Immature natural killer cell (primary cell): ENCODE measurements at regions not wholly inside any gene's neighbourhood (a gene's known extent, or its start where the extent isn't known, plus 50 kb on each side); places are given as distances from the start of the nearest gene placed in this dataset.

ENCODE experiments used
- DNase-seq, 3 donors: peaks; one replicate each; pipeline ENCODE4 v3.0.0; 2022; ENCODE audit warnings: mixed read lengths in 1 of 3
- H3K27ac Mint-ChIP-seq, 6 donors: one replicate each; pipeline ENCODE4 v1.8.0; 2020; ENCODE audit warnings: mixed read lengths in 6 of 6, mild to moderate bottlenecking in 5 of 6, inconsistent platforms in 4 of 6, moderate library complexity in 3 of 6
- H3K27me3 Mint-ChIP-seq, 3 donors: one replicate each; pipeline ENCODE4 v1.8.0; 2020 to 2021; ENCODE audit warnings: low read depth in 3 of 3, mild to moderate bottlenecking in 3 of 3, mixed read lengths in 3 of 3, moderate library complexity in 3 of 3, inconsistent platforms in 1 of 3
- H3K36me3 Mint-ChIP-seq, 3 donors: one replicate each; pipeline ENCODE4 v1.8.0; 2020; ENCODE audit warnings: mixed read lengths in 3 of 3, inconsistent platforms in 2 of 3, mild to moderate bottlenecking in 2 of 3
- H3K4me1 Mint-ChIP-seq, 2 donors: one replicate each; pipeline ENCODE4 v1.8.0; 2020; ENCODE audit warnings: inconsistent platforms in 2 of 2, mild to moderate bottlenecking in 2 of 2, mixed read lengths in 2 of 2, moderate library complexity in 1 of 2
- H3K4me3 Mint-ChIP-seq, 5 donors: one replicate each; pipeline ENCODE4 v1.8.0; 2020; ENCODE audit warnings: mild to moderate bottlenecking in 5 of 5, mixed read lengths in 5 of 5, inconsistent platforms in 3 of 5, moderate library complexity in 3 of 5
- H3K9me3 Mint-ChIP-seq, 6 donors: one replicate each; pipeline ENCODE4 v1.8.0; 2020; ENCODE audit warnings: mild to moderate bottlenecking in 6 of 6, mixed read lengths in 6 of 6, inconsistent platforms in 4 of 6, moderate library complexity in 3 of 6

GRCh38 chr13:31880851-31881494 is 141.6 kb downstream of the RXFP2 start:
- no peak for DNase-seq
- Mint-ChIP-seq H3K9me3 (no peaks in the 10 kb centered on the region), H3K4me3 (no peak overlapping the region), H3K4me1 (peaks cover 0 to 17% of the 10 kb centered on the region in 2 donors), H3K27me3 (no peaks in the 10 kb centered on the region), H3K36me3 (peaks cover 0 to 8% (median 3%) of the 10 kb centered on the region in 3 donors), H3K27ac (no peak overlapping the region)

- no peak for DNase-seq
These were observed 142.2 kb downstream of the RXFP2 start for GRCh38 chr13:31881495-31881882.

DNA sequence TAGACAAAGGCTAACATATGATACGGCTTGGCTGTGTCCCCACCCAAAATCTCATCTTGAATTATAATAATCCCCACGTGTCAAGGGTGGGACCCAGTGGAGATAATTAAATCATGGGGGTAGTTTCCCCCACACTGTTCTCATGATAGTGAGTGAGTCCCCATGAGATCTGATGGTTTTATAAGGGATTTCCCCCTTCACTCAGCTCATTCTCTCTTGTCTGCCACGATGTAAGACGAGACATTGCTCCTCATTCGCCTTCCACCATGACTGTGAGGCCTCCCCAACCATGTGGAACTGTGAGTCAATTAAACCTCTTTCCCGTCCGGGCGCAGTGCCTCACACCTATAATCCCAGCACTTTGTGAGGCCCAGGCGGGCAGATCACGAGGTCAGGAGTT is 143.5 kb downstream of the RXFP2 start:
- H3K4me3 Mint-ChIP-seq, result no peak overlapping the region
- H3K9me3 Mint-ChIP-seq, result no peaks in the 10 kb centered on the region
- H3K36me3 Mint-ChIP-seq, result peaks cover 0 to 8% (median 3%) of the 10 kb centered on the region in 3 donors
- H3K4me1 Mint-ChIP-seq, result peaks cover 0 to 11% of the 10 kb centered on the region in 2 donors
- DNase-seq, result no peak
- no peaks in the 10 kb centered on the region for H3K27me3 Mint-ChIP-seq
- no peak overlapping the region for H3K27ac Mint-ChIP-seq

More at GRCh38 chr13:31881495-31881882, 142.2 kb downstream of the RXFP2 start:
- Mint-ChIP-seq H3K9me3 (no peaks in the 10 kb centered on the region), H3K36me3 (peaks cover 0 to 8% (median 3%) of the 10 kb centered on the region in 3 donors), H3K4me3 (no peak overlapping the region), H3K27me3 (no peaks in the 10 kb centered on the region), H3K27ac (no peak overlapping the region), H3K4me1 (peaks cover 0 to 17% of the 10 kb centered on the region in 2 donors)

DNA sequence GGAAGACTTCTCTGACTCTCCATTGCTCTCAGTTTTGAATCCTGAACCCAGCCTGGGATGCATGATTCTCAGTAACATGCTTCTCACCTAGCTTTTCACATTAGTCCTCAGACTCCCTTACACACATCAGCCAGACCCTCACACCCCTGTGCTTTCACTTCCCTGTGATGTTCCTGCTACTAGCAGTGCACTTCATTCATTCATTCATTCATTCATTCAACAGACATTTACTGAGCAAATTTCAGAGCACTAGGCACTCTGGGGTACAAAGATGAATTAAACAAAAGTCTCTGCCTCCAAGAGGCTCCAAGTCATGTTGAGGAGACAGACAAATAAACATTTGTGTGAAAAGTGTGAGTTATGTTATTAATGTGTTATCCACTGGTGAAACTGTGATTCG is 145.2 kb downstream of the RXFP2 start:
- H3K36me3 Mint-ChIP-seq, result no peaks in the 10 kb centered on the region

DNA sequence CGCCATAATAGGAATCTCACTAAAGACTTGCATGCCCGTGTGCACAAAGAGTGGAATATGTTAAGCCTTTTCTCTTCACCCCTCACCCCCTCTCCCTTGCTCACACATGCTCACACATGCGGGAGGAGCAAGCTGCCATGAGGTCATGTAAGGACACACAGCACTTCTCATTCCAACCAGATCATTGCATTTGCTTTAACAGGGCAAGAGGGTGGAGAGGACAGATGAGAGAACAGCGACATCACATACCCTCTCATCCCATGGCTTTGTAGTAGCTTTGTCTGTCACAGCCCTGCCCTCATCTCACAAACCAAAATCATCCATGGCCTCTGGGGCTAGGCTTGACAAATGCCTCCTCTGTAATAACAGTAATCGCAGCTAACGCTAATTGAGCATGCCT is 145.6 kb upstream of the FRY start:
- no peak overlapping the region for H3K27ac Mint-ChIP-seq
- H3K36me3 Mint-ChIP-seq, result no peaks in the 10 kb centered on the region
- H3K9me3 Mint-ChIP-seq, result no peaks in the 10 kb centered on the region
- H3K4me1 Mint-ChIP-seq, result peaks cover 0 to 11% of the 10 kb centered on the region in 2 donors
- no peak overlapping the region for H3K4me3 Mint-ChIP-seq
- no peak for DNase-seq
- H3K27me3 Mint-ChIP-seq, result no peaks in the 10 kb centered on the region

More for the DNA sequence above, 145.2 kb downstream of the RXFP2 start:
- H3K4me1 Mint-ChIP-seq, result peaks cover 0 to 11% of the 10 kb centered on the region in 2 donors
- DNase-seq, result no peak
- H3K27me3 Mint-ChIP-seq, result no peaks in the 10 kb centered on the region
- H3K9me3 Mint-ChIP-seq, result no peaks in the 10 kb centered on the region
- H3K4me3 Mint-ChIP-seq, result no peak overlapping the region
- H3K27ac Mint-ChIP-seq, result no peak overlapping the region

DNA sequence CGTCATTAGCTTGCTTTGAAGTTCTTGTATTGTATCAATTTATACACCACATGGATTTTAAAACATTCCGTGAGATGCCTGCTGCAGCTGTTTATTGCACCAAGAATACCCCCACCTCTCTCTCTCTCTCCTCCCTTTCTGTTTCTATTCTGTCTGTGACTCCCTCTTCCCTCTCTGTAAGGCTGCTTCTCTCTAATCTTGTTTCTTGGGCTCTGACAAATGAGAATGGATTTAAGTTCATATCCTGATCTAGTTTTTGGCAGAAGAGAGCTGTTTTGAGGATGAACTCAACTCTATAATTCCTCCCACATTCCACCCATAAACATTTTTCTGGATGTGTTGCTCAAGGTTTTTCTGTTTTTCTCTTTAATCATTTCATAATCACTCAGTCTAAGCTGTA is 144.3 kb upstream of the FRY start:
- Mint-ChIP-seq H3K27ac (peak overlapping the region in 1 of 6 donors; percentile 21), H3K27me3 (no peaks in the 10 kb centered on the region), H3K9me3 (no peaks in the 10 kb centered on the region), H3K4me3 (no peak overlapping the region), H3K4me1 (peaks cover 0 to 11% of the 10 kb centered on the region in 2 donors), H3K36me3 (no peaks in the 10 kb centered on the region)
- no peak for DNase-seq

DNA sequence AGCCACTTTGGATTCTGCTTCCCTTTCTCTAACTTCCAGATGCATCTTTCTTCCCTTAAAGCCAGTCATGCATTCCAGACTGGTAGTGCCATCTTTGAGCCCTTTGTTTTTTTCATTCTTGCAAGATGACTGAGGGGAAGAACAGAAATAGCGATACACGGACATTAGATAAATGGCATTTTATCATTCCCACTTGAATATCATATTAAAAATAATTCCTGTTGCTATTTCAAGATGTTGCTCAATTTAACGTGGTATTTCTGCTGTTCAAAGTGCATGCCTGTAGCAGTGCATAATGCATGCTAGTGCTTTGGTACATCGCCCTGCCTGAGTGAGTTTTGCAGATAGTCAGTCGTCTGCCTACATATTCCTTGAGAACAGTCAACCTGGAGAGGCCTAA is 140.6 kb upstream of the FRY start:
- H3K4me3 Mint-ChIP-seq, result no peak overlapping the region
- H3K27ac Mint-ChIP-seq, result no peak overlapping the region
- H3K9me3 Mint-ChIP-seq, result no peaks in the 10 kb centered on the region
- H3K27me3 Mint-ChIP-seq, result no peaks in the 10 kb centered on the region
- peaks cover 0 to 5% of the 10 kb centered on the region in 2 donors for H3K4me1 Mint-ChIP-seq
- no peak for DNase-seq
- H3K36me3 Mint-ChIP-seq, result peaks cover 0 to 3% (median 0%) of the 10 kb centered on the region in 3 donors

GRCh38 chr13:31891472-31891871 is 140.1 kb upstream of the FRY start:
- DNase-seq, result no peak
- Mint-ChIP-seq H3K4me1 (peaks cover 2 to 9% of the 10 kb centered on the region in 2 donors), H3K36me3 (peaks cover 0 to 3% (median 0%) of the 10 kb centered on the region in 3 donors), H3K9me3 (no peaks in the 10 kb centered on the region), H3K4me3 (no peak overlapping the region), H3K27me3 (peaks cover 0 to under 1% (median 0%) of the 10 kb centered on the region in 3 donors), H3K27ac (no peak overlapping the region)

DNA sequence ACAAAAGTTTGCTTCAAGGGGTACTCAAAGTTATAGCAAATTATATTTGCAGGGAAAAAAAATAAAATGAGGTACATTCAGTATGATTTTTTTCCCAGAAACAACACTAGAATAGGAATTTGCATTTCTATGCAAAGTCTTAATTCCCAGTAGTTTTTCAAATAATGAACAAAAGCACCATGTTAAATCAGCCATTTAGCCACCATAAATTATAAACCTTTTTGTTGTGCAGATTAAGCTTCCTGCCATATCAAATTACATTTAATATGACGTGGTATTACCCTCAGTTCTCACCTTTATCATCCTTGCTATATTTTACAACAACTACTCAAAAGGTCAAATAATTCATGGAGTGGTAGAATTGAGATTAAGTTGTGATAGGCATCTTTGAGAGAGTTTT is 136.6 kb upstream of the FRY start:
- peaks cover 0 to 3% (median 0%) of the 10 kb centered on the region in 3 donors for H3K36me3 Mint-ChIP-seq
- H3K27me3 Mint-ChIP-seq, result peaks cover 0 to 2% (median 0%) of the 10 kb centered on the region in 3 donors
- H3K27ac Mint-ChIP-seq, result peak overlapping the region in 1 of 6 donors; percentile 7
- H3K4me3 Mint-ChIP-seq, result no peak overlapping the region
- H3K4me1 Mint-ChIP-seq, result peaks cover 13 to 27% of the 10 kb centered on the region in 2 donors
- no peaks in the 10 kb centered on the region for H3K9me3 Mint-ChIP-seq
- DNase-seq, result no peak

DNA sequence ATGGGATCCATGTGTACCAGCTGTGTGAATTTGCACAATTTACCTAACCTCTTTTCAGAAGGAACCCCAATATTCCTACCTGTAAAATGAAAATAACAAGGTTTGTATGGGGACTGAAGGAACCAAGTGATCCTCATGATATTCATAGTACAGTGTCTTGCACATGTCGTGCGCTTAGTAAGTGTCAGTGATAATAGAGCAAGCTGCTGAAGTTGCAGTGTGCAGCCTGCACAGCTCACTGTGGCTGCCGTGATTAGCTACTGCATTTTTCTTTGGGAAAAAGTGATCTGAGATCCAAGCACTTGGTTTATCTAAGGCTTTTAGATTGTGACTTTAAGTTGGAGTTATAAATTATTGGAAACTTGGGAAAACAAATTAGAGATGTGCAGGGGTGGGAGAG is 135.9 kb upstream of the FRY start:
- Mint-ChIP-seq H3K9me3 (no peaks in the 10 kb centered on the region), H3K36me3 (peaks cover 0 to 7% (median 4%) of the 10 kb centered on the region in 3 donors), H3K27ac (peak overlapping the region in 3 of 6 donors; percentile 35 to 55 (median 41)), H3K4me3 (no peak overlapping the region), H3K4me1 (peaks cover 13 to 27% of the 10 kb centered on the region in 2 donors), H3K27me3 (peaks cover 0 to 2% (median 0%) of the 10 kb centered on the region in 3 donors)
- no peak for DNase-seq

- no peak for DNase-seq
- Mint-ChIP-seq H3K9me3 (no peaks in the 10 kb centered on the region), H3K27ac (peak overlapping the region in 2 of 6 donors; percentile 45 to 55), H3K27me3 (peaks cover 0 to 2% (median 0%) of the 10 kb centered on the region in 3 donors), H3K4me3 (no peak overlapping the region), H3K4me1 (peaks cover 13 to 27% of the 10 kb centered on the region in 2 donors), H3K36me3 (peaks cover 0 to 8% (median 7%) of the 10 kb centered on the region in 3 donors)
These were observed 135.1 kb upstream of the FRY start for GRCh38 chr13:31896427-31896826.

DNA sequence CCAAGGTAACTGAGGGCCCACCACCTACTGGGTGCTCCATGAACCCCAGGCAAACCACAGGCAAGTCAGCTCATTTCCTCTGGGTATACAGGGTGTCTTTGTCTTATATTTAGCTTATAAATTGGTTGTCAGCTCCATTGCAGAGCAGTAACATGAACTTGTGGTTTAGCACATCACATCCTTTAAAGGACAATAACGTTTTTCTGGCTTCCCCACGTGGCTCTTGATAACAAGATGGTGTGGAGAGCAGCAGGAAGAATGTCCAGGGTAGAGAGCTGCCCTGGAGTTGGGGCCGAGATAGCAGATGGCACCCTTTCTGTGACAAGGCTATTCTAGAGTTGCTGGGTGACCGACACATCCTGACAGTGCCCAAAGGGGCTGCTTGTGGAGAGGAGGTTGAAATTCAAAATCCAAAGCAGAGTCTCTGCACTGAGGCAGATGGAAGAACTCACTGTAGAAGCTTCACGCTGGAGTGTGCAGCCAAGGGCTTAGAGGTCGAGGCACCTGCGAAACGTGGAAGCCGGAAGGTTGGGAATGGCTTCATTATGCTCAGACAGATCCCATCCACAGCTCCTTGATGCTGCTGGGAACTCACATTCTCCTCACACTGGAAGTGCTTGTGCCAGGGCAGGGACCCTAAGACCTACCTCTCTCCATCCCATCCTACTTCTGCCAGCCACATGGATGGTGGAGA is 133.0 kb upstream of the FRY start:
- DNase-seq, result peak; percentile 10 to 25 (median 17)
- Mint-ChIP-seq H3K4me1 (peaks cover 18 to 39% of the 10 kb centered on the region in 2 donors), H3K36me3 (peaks cover 0 to 8% (median 7%) of the 10 kb centered on the region in 3 donors), H3K4me3 (peak overlapping the region in 4 of 5 donors; percentile 28 to 61 (median 43)), H3K27me3 (peaks cover 0 to 2% (median 0%) of the 10 kb centered on the region in 3 donors), H3K9me3 (no peaks in the 10 kb centered on the region), H3K27ac (peak overlapping the region in 5 of 6 donors; percentile 9 to 69 (median 44))

GRCh38 chr13:31901985-31902384 is 129.6 kb upstream of the FRY start:
- H3K4me1 Mint-ChIP-seq, result peaks cover 31 to 53% of the 10 kb centered on the region in 2 donors
- H3K36me3 Mint-ChIP-seq, result peaks cover 0 to 8% (median 4%) of the 10 kb centered on the region in 3 donors
- no peak overlapping the region for H3K27ac Mint-ChIP-seq
- H3K27me3 Mint-ChIP-seq, result peaks cover 0 to 2% (median 0%) of the 10 kb centered on the region in 3 donors
- no peaks in the 10 kb centered on the region for H3K9me3 Mint-ChIP-seq
- H3K4me3 Mint-ChIP-seq, result no peak overlapping the region
- DNase-seq, result no peak

DNA sequence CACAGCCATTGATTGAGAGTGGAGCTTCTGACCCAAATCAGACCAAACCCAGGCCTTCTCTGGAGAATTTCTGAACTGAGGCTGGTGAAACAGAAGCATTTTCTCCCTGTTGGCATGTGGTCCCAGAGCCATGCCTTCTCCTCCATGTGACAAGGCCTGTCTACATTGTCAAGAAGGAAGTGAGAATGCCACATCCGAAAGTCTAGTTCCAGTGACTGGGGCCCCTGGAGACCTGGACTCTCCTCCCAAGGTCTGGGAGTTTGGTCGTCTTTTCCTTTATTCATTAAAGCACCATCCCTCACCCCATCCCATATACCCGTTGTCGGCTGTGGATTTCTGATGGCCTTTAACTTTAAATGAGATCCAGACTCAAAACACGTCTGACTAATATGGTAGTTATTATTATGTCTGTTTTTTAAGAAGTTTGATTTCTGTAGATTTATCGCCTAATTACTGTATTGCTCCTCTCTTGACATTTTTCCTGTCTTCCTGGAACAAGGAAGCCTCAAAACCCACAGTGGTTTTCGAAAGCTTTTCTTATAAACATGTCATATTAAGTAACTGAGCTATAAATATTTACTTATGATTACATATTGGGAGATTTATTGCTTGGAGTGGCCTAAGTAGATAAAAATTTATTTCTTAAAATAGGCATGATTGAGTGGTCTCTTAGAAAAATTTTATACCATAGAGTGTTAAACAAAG is 128.3 kb upstream of the FRY start:
- peak overlapping the region in 2 of 5 donors; percentile 30 to 40 for H3K4me3 Mint-ChIP-seq
- no peak overlapping the region for H3K27ac Mint-ChIP-seq
- DNase-seq, result no peak
- peaks cover 0 to 2% (median 0%) of the 10 kb centered on the region in 3 donors for H3K27me3 Mint-ChIP-seq
- peaks cover 0 to 8% (median 4%) of the 10 kb centered on the region in 3 donors for H3K36me3 Mint-ChIP-seq
- H3K9me3 Mint-ChIP-seq, result no peaks in the 10 kb centered on the region
- peaks cover 25 to 45% of the 10 kb centered on the region in 2 donors for H3K4me1 Mint-ChIP-seq
